ENCODE measurements at regions not wholly inside any gene's neighbourhood (a gene's known extent, or its start where the extent isn't known, plus 50 kb on each side); places are given as distances from the start of the nearest gene placed in this dataset.
"Not testable (repeated sequence)": the region's sequence is repeated elsewhere in the genome, so short reads cannot be mapped to it uniquely, and the experiment has no call there.

DNA sequence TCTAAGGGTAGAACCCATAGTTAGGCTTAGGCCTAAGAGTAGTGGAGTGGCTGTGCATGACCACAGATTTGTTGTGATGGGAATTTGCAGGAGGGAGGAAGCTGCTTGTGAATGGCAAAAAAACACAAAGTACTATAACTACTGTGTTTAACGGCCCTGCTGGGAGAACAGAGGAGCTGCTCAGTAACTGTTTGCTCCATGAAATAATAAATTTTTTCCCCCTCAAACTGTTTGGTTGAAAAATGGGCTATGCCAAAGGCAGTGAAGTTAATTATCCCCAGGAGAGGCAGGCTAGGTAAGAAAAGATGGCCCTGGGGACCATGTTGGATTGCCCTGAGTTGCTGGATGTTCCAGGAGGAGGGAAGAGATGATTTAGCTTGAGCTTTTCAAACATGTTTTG lies 216.1 kb upstream of the ADRA1D start (continued):
- TF ChIP-seq, protein P1, sequence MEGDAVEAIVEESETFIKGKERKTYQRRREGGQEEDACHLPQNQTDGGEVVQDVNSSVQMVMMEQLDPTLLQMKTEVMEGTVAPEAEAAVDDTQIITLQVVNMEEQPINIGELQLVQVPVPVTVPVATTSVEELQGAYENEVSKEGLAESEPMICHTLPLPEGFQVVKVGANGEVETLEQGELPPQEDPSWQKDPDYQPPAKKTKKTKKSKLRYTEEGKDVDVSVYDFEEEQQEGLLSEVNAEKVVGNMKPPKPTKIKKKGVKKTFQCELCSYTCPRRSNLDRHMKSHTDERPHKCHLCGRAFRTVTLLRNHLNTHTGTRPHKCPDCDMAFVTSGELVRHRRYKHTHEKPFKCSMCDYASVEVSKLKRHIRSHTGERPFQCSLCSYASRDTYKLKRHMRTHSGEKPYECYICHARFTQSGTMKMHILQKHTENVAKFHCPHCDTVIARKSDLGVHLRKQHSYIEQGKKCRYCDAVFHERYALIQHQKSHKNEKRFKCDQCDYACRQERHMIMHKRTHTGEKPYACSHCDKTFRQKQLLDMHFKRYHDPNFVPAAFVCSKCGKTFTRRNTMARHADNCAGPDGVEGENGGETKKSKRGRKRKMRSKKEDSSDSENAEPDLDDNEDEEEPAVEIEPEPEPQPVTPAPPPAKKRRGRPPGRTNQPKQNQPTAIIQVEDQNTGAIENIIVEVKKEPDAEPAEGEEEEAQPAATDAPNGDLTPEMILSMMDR (IDR thresholded peaks at IDR 0.05 in 2 of 3, conservative IDR thresholded peaks at IDR 0.05 in 1 of 3; ENCODE audit: borderline replicate concordance in 1 of 3, insufficient read depth in 1 of 3, low read depth in 2 of 3, low read length in 2 of 3): no peak
- no peak for TF ChIP-seq SIN3A (IDR thresholded peaks at IDR 0.05; ENCODE audit: low read depth)

DNA sequence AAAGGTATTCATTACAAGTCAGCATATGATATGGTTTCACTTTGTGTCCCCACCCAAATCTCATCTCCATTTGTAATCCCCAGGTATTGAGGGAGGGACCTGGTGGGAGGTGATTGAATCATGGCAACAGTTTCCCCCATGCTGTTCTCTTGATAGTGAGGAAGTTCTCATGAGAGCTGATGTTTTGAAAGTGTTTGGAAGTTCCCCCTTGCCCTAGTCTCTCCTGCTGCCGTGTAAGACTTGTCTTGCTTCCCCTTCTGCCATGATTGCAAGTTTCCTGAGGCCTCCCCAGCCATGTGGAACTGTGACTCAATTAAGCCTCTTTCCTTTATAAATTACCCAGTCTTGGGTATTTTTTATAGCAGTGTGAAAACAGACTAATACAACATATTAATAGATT lies 213.7 kb upstream of the ADRA1D start:
- H4K20me1 ChIP-seq (ENCODE audit: insufficient read depth); H3K9me2 ChIP-seq (ENCODE audit: insufficient read depth); POLR2A ChIA-PET; H3K9me3 ChIP-seq (ENCODE audit: control insufficient read depth in 1 of 2, insufficient read depth in 1 of 2, low read depth in 1 of 2, low read length in 2 of 2); H3K27ac ChIP-seq (ENCODE audit: low read depth, low read length); H3K36me3 ChIP-seq (ENCODE audit: control insufficient read depth in 1 of 2, insufficient read depth in 2 of 2, low read length in 2 of 2); BruUV-seq (replicated peaks); ATAC-seq; DNase-seq (ENCODE audit: low read depth, low spot score); H3K27me3 ChIP-seq (ENCODE audit: insufficient read depth, low read length); H3K79me2 ChIP-seq (ENCODE audit: insufficient read depth, low read length); H3K9ac ChIP-seq (ENCODE audit: low read length); RAD21 ChIA-PET (ENCODE audit: low non-redundant PET in 1 of 2, low total read pairs in 2 of 2, uncharacterized antibody in 2 of 2, unreplicated experiment in 2 of 2); intact Hi-C loops (cut with micrococcal nuclease); H3K4me3 ChIP-seq (replicated peaks in 1 of 2; ENCODE audit: low read depth in 1 of 2, low read length in 2 of 2); CTCF ChIA-PET; H3K4me2 ChIP-seq (ENCODE audit: low read length): not testable (repeated sequence)
- Histone ChIP-seq H2AFZ (ENCODE audit: low read depth, low read length, poor library complexity, severe bottlenecking) (peak overlapping the region; percentile 20), H3K4me1 (ENCODE audit: control insufficient read depth in 1 of 2, insufficient read depth in 2 of 2, low read length in 2 of 2) (peaks cover 14 to 17% of the 10 kb centered on the region in 2 experiments; a peak in 3 of 4 replicates)

DNA sequence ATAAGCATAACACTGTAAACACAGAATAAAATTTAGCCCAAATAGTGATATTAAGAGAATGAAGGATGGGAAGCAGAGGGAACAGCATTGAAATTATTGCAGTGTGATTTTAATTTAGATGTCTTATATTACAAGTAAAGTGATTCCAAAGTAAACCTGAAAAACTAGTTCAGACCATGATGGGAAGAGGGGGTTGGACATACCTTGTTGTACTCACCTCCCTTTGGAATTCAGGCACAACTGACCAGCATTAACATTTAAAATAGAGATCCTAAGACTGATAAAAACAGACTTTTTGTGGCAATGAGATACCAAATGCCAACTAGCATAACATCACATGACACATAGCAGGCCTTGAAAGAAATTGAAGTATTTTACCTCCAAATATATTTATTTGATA lies 210.0 kb upstream of the ADRA1D start:
- H3K9me2 ChIP-seq (ENCODE audit: insufficient read depth): no peaks in the 10 kb centered on the region
- no peak overlapping the region for H3K9ac ChIP-seq (ENCODE audit: low read length)
- H3K79me2 ChIP-seq (ENCODE audit: insufficient read depth, low read length): no peaks in the 10 kb centered on the region
- H3K27ac ChIP-seq (ENCODE audit: low read depth, low read length): no peak overlapping the region
- H2AFZ ChIP-seq (ENCODE audit: low read depth, low read length, poor library complexity, severe bottlenecking): peak overlapping the region; percentile 20
- H3K27me3 ChIP-seq (ENCODE audit: insufficient read depth, low read length): no peaks in the 10 kb centered on the region
- no peak for DNase-seq (ENCODE audit: low read depth, low spot score)
- no peaks in the 10 kb centered on the region for H3K9me3 ChIP-seq (ENCODE audit: control insufficient read depth in 1 of 2, insufficient read depth in 1 of 2, low read depth in 1 of 2, low read length in 2 of 2)
- peaks cover 27 to 39% of the 10 kb centered on the region in 2 experiments; a peak in 3 of 4 replicates for H3K4me1 ChIP-seq (ENCODE audit: control insufficient read depth in 1 of 2, insufficient read depth in 2 of 2, low read length in 2 of 2)
- ChIA-PET CTCF (no interaction called here), POLR2A (no interaction called here), RAD21 (ENCODE audit: low non-redundant PET in 1 of 2, low total read pairs in 2 of 2, uncharacterized antibody in 2 of 2, unreplicated experiment in 2 of 2) (no interaction called here)
- no peak overlapping the region for H3K4me3 ChIP-seq (replicated peaks in 1 of 2; ENCODE audit: low read depth in 1 of 2, low read length in 2 of 2)
- TF ChIP-seq CEBPB (IDR thresholded peaks at IDR 0.05; ENCODE audit: low read depth): no peak
- TF ChIP-seq, protein P2, sequence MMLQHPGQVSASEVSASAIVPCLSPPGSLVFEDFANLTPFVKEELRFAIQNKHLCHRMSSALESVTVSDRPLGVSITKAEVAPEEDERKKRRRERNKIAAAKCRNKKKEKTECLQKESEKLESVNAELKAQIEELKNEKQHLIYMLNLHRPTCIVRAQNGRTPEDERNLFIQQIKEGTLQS (IDR thresholded peaks at IDR 0.05): no peak
- TF ChIP-seq EGR1 (IDR thresholded peaks at IDR 0.05; ENCODE audit: low read depth): no peak
- TF ChIP-seq EZH2 (IDR thresholded peaks at IDR 0.05): no peak
- no peak for TF ChIP-seq ZNF274 (IDR thresholded peaks at IDR 0.05; ENCODE audit: low read depth, low read length)
- ATAC-seq: no peak
- H3K4me2 ChIP-seq (ENCODE audit: low read length): no peak overlapping the region
- H3K36me3 ChIP-seq (ENCODE audit: control insufficient read depth in 1 of 2, insufficient read depth in 2 of 2, low read length in 2 of 2): no peaks in the 10 kb centered on the region
- BruUV-seq (replicated peaks): no TSS peak
- H4K20me1 ChIP-seq (ENCODE audit: insufficient read depth): no peaks in the 10 kb centered on the region
- intact Hi-C loops (cut with micrococcal nuclease): no loop called here
